HFFc6 (cell line): ENCODE measurements at regions not wholly inside any gene's neighbourhood (a gene's known extent, or its start where the extent isn't known, plus 50 kb on each side); places are given as distances from the start of the nearest gene placed in this dataset.

ENCODE experiments used
- DNase-seq: peaks from one replicate; pipeline ENCODE4 v3.0.0-alpha.2; 2018
- H3K27ac Mint-ChIP-seq: 2 replicates; pipeline ENCODE4 v1.8.0; 2020; ENCODE audit warnings: mild to moderate bottlenecking, mixed read lengths
- H3K27me3 Mint-ChIP-seq: 2 replicates; pipeline ENCODE4 v1.8.0; 2021; ENCODE audit warnings: mild to moderate bottlenecking, moderate library complexity, mixed read lengths; ENCODE audit not compliant: insufficient read depth
- H3K36me3 Mint-ChIP-seq: 2 replicates; pipeline ENCODE4 v1.8.0; 2021; ENCODE audit warnings: low read depth, mixed read lengths
- H3K4me1 Mint-ChIP-seq: 2 replicates; pipeline ENCODE4 v1.8.0; 2020; ENCODE audit warnings: low read depth, mixed read lengths
- H3K4me3 Mint-ChIP-seq: 2 replicates; pipeline ENCODE4 v1.8.0; 2020; ENCODE audit warnings: mild to moderate bottlenecking, moderate library complexity, mixed read lengths
- H3K9me3 Mint-ChIP-seq: 2 replicates; pipeline ENCODE4 v1.8.0; 2020; ENCODE audit warnings: mild to moderate bottlenecking, mixed read lengths
- CTCF ChIP-seq: fragments of 200-600 bp; sonication (generic); IDR thresholded peaks from 2 replicates; pipeline ENCODE4 v1.5.0; 2021; ENCODE audit warnings: antibody characterized with exemption, mild to moderate bottlenecking

GRCh38 chr14:85273952-85274351 is 256.0 kb upstream of the FLRT2 start:
- no peaks in the 10 kb centered on the region for H3K36me3 Mint-ChIP-seq
- H3K4me3 Mint-ChIP-seq = no peak overlapping the region
- peaks cover 9% of the 10 kb centered on the region for H3K4me1 Mint-ChIP-seq

GRCh38 chr14:85276161-85276978 is 253.6 kb upstream of the FLRT2 start:
- no peaks in the 10 kb centered on the region for H3K36me3 Mint-ChIP-seq
- H3K27ac Mint-ChIP-seq = no peak overlapping the region
- no peak for TF ChIP-seq CTCF
- peaks cover 26% of the 10 kb centered on the region for H3K4me1 Mint-ChIP-seq
- no peak overlapping the region for H3K4me3 Mint-ChIP-seq
- H3K27me3 Mint-ChIP-seq = no peaks in the 10 kb centered on the region
- no peak for DNase-seq
- no peaks in the 10 kb centered on the region for H3K9me3 Mint-ChIP-seq

More at GRCh38 chr14:85273952-85274351, 256.0 kb upstream of the FLRT2 start:
- DNase-seq = no peak
- Mint-ChIP-seq H3K9me3 (no peaks in the 10 kb centered on the region), H3K27me3 (no peaks in the 10 kb centered on the region), H3K27ac (no peak overlapping the region)
- TF ChIP-seq CTCF = no peak

GRCh38 chr14:85276979-85277228 is 253.0 kb upstream of the FLRT2 start:
- Mint-ChIP-seq H3K27me3 (no peaks in the 10 kb centered on the region), H3K27ac (no peak overlapping the region), H3K4me3 (no peak overlapping the region), H3K9me3 (no peaks in the 10 kb centered on the region), H3K36me3 (no peaks in the 10 kb centered on the region), H3K4me1 (peaks cover 31% of the 10 kb centered on the region)
- no peak for TF ChIP-seq CTCF
- DNase-seq = no peak

- no peaks in the 10 kb centered on the region for H3K9me3 Mint-ChIP-seq
- H3K27me3 Mint-ChIP-seq = no peaks in the 10 kb centered on the region
- H3K36me3 Mint-ChIP-seq = no peaks in the 10 kb centered on the region
- H3K4me3 Mint-ChIP-seq = peak overlapping the region; percentile 31
- H3K4me1 Mint-ChIP-seq = peaks cover 34% of the 10 kb centered on the region
- no peak for TF ChIP-seq CTCF
- no peak overlapping the region for H3K27ac Mint-ChIP-seq
- DNase-seq = peak; percentile 2
Measured at GRCh38 chr14:85279407-85279806, 250.5 kb upstream of the FLRT2 start.

- TF ChIP-seq CTCF = no peak
- H3K9me3 Mint-ChIP-seq = no peaks in the 10 kb centered on the region
- H3K4me3 Mint-ChIP-seq = peak overlapping the region; percentile 31
- no peaks in the 10 kb centered on the region for H3K27me3 Mint-ChIP-seq
- peak overlapping the region; percentile 59 for H3K27ac Mint-ChIP-seq
- no peaks in the 10 kb centered on the region for H3K36me3 Mint-ChIP-seq
- peak; percentile 20 for DNase-seq
- H3K4me1 Mint-ChIP-seq = peaks cover 34% of the 10 kb centered on the region
Measured at GRCh38 chr14:85280074-85280473, 249.9 kb upstream of the FLRT2 start.
